ENCODE measurements at regions not wholly inside any gene's neighbourhood (a gene's known extent, or its start where the extent isn't known, plus 50 kb on each side); places are given as distances from the start of the nearest gene placed in this dataset.

- TF ChIP-seq CTCF (IDR thresholded peaks at IDR 0.05) (no peak), POLR2A (IDR thresholded peaks at IDR 0.05) (no peak), POLR2AphosphoS5 (IDR thresholded peaks at IDR 0.05) (no peak)
Observed at GRCh38 chr4:117908306-117909207, 125.7 kb upstream of the NDST3 start.

Data from gastroesophageal sphincter (tissue), 3 donors.